HepG2 (cell line): ENCODE measurements at regions not wholly inside any gene's neighbourhood (a gene's known extent, or its start where the extent isn't known, plus 50 kb on each side); places are given as distances from the start of the nearest gene placed in this dataset.

ENCODE experiments used
- CTCF ChIP-seq: sonication (generic); formaldehyde crosslinking; IDR thresholded peaks from 2 replicates; pipeline ENCODE4 v1.5.0; 2020; ENCODE audit warnings: mild to moderate bottlenecking, missing genetic modification reagents, moderate library complexity
- ETV6 ChIP-seq: sonication (generic); formaldehyde crosslinking; conservative IDR thresholded peaks from 2 replicates; pipeline ENCODE4 v1.4.0; 2020; ENCODE audit warnings: missing genetic modification reagents
- HNRNPL ChIP-seq: fragments of 200-400 bp; formaldehyde crosslinking; IDR thresholded peaks from 2 replicates; pipeline ENCODE4 v1.6.1; 2017; ENCODE audit warnings: mild to moderate bottlenecking, low read depth, low read length
- NFE2L2 ChIP-seq: fragments of 150-350 bp; IDR thresholded peaks from 2 replicates; pipeline ENCODE4 v1.6.1; 2014; ENCODE audit warnings: low read length
- POLR2A ChIP-seq, 2 experiments: IDR thresholded peaks; 2 replicates each; pipeline ENCODE4 v1.6.1; 2011; ENCODE audit warnings: low read depth in 2 of 2, low read length in 2 of 2, mild to moderate bottlenecking in 1 of 2, moderate library complexity in 1 of 2; ENCODE audit not compliant: insufficient read depth in 1 of 2
- SIX1 ChIP-seq: sonication (generic); formaldehyde crosslinking; IDR thresholded peaks from 2 replicates; pipeline ENCODE4 v1.4.0; 2020; ENCODE audit warnings: missing genetic modification reagents, borderline replicate concordance
- TAF1 ChIP-seq: sonication (generic); formaldehyde crosslinking; IDR thresholded peaks from 2 replicates; pipeline ENCODE4 v1.4.0; 2020; ENCODE audit warnings: missing genetic modification reagents
- TCF7L2 ChIP-seq: IDR thresholded peaks from 2 replicates; pipeline ENCODE4 v1.6.1; 2011; ENCODE audit warnings: mild to moderate bottlenecking, low read depth, low read length, moderate library complexity
- THAP9 ChIP-seq: sonication (generic); formaldehyde crosslinking; IDR thresholded peaks from 2 replicates; pipeline ENCODE4; 2020; ENCODE audit warnings: missing genetic modification reagents, mild to moderate bottlenecking, borderline replicate concordance
- ZNF263 ChIP-seq: sonication (generic); formaldehyde crosslinking; IDR thresholded peaks from 2 replicates; pipeline ENCODE4 v1.4.0; 2020; ENCODE audit warnings: missing genetic modification reagents
- ZNF800 ChIP-seq: sonication (generic); formaldehyde crosslinking; IDR thresholded peaks from 2 replicates; pipeline ENCODE4 v1.4.0; 2020; ENCODE audit warnings: missing genetic modification reagents
- ZNF816 ChIP-seq: sonication (generic); formaldehyde crosslinking; IDR thresholded peaks from 2 replicates; pipeline ENCODE4 v1.8.0; 2022; ENCODE audit warnings: missing genetic modification reagents, mild to moderate bottlenecking, borderline replicate concordance
- TF ChIP-seq, protein P1 (sequence below): sonication (generic); formaldehyde crosslinking; IDR thresholded peaks from 2 replicates; pipeline ENCODE4 v1.4.0; 2020; ENCODE audit warnings: missing genetic modification reagents

DNA sequence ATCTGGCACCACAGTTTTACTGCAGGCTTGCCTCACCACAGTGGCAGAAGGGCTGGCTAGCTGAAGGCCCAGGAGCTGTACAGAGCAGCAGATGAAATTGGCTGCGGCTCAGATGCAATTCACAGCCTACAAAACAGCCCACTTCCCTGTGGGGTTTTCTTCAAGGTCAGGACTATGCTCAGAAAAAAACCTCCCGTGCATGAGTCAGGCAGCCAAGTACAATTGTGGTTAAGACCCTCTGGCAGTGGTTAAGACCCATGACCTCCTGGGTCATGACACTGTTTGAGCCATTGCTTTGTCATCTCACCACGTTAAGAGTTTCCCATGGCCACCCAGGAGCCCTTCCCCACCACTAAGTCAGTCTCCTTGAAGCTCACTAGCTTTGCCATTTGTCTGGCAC is 276.3 kb downstream of the HNRNPD start:
- TF ChIP-seq ZNF800 (no peak), NFE2L2 (no peak), ZNF263 (CRISPR knock-in tag) (no peak), ZNF816 (CRISPR knock-in tag) (no peak), HNRNPL (no peak), SIX1 (CRISPR knock-in tag) (no peak), CTCF (CRISPR knock-in tag) (no peak), TCF7L2 (no peak), POLR2A (IDR thresholded peaks at IDR 0.05; ENCODE audit: insufficient read depth in 1 of 2, low read depth in 2 of 2, low read length in 2 of 2) (no peak), THAP9 (CRISPR knock-in tag) (no peak), TAF1 (CRISPR knock-in tag) (no peak), ETV6 (no peak)
- TF ChIP-seq, protein P1, sequence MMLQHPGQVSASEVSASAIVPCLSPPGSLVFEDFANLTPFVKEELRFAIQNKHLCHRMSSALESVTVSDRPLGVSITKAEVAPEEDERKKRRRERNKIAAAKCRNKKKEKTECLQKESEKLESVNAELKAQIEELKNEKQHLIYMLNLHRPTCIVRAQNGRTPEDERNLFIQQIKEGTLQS (CRISPR knock-in tag) = no peak
